HG02798 (cell line): ENCODE measurements at regions not wholly inside any gene's neighbourhood (a gene's known extent, or its start where the extent isn't known, plus 50 kb on each side); places are given as distances from the start of the nearest gene placed in this dataset.

Experiments
- ATAC-seq: cut with Tn5 transposase; IDR thresholded peaks from one replicate; pipeline ENCODE4 v1.9.1; 2021; ENCODE audit warnings: mild to moderate bottlenecking; ENCODE audit not compliant: unreplicated experiment, poor library complexity

DNA sequence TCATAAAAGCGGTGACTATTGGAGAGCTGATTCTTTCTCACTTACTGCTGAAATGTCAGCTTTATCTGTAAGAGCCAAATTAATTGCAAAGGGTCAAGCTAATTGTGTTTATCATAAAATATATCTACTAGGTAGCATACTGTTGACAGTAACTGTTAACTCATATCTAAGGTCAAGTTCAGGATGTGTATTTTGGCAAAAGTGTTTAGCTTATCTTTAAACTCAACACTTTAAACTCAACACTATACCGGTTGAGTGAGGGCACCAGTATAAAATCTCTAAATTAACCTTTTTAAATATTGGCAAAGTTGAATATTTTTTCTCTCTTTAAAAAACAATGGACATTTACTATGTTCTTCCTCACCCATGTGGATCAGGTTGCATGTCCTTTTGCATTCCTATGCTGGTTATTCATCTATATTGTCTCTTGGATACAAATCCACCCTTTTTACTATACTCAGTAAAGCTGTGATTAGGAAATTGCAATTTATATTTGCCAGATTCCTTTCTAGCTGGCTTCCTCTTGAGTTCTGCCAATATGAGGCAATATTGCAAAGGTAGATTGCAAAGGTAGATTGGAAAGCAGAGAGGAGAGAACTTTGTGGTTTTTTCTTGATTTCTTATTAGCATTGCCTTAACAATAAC is 344.6 kb upstream of the DCBLD2 start:
- ATAC-seq = no peak

DNA sequence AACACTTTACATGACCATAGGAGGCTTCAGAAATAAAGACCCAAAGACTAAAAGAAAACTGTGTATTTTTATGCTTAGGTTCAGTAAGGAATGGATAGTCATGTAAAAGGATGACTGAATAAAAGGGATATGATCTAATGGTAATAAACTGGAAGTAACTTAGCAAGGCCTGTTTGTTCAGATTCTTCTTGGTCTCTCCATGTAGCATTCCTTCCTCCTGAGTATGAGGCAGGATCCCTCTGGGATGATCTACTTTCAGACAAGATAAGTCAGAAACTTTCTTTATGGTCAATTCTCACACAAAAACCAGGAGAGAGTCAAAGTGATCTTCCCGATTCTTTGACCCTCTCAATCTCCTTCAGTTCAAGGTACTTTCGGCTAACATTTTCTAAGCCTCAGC is 340.8 kb upstream of the DCBLD2 start:
- no peak for ATAC-seq

DNA sequence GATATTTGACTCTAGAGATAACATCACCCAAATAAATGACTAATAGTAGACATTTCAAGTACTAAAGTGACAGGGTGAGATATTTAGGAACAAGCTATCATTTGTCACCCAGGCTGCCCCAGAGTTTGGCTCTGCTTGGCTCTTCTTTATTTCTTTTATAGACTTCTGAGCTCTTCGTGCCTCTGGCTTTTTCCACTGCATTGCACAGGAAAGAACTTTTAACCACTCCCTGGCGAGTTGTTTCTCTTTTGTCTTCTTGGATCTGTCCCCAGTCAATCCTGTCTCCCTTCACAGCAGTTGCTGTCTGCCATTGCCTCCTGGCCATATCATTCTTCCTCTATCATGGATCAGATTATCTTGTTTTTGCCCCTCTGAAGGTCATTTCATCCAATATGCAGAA is 339.2 kb upstream of the DCBLD2 start:
- ATAC-seq = no peak

DNA sequence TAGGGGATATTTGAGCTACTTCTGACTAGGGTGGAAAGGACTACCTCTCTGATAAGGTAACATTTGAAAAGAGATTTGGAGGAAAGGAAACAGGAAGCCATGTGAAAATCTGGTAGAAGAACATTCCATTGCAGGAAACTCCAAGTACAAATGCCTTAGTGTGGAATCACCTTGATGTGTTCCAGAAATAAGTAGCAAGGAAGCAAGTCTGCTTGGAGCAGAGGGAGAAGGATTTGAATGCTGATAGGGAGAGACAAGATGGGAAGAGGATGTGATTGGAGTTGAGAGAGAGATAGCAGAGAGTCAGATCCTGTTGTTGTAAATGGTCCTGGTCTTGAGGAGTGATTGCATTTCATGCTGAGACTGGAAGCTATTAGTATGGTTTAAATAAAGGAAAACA is 335.1 kb upstream of the DCBLD2 start:
- ATAC-seq = no peak

DNA sequence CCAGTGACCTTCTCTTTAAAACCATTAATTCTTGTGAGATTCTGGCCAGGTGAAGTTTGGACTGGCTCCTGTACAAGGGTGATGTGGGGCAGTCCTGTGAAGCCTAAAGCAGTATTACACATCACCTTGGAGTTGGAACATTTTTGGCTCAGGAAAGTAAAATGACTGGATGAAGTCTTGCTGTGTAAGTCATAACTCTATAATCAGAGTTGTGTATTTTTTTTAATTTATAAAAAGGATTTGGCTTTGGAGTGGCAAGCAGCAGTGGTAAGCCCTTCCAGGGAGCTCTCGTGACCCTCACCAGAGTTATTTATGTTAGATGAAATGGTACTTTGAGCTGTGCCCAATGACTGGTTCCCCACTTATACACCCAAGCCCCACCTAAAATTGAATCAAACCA is 331.2 kb upstream of the DCBLD2 start:
- ATAC-seq = no peak

DNA sequence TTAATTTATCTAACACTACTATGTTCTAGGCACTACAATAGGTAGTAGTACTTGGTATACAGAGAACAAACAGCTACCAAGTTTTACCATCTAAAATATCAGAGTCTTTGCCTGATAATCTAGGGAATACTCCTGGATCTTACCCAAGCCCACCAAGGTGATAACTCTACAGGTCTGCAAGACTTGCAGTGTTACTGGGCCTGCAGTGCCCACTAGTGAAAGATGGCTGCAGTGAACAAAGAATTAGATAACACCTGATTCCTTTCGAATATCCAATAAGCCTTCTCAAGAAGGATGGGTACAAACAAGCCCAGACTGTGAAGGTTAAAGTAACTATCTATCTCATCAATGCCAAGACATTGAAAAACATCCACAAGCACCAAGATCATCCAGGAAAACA is 317.0 kb upstream of the DCBLD2 start:
- no peak for ATAC-seq

DNA sequence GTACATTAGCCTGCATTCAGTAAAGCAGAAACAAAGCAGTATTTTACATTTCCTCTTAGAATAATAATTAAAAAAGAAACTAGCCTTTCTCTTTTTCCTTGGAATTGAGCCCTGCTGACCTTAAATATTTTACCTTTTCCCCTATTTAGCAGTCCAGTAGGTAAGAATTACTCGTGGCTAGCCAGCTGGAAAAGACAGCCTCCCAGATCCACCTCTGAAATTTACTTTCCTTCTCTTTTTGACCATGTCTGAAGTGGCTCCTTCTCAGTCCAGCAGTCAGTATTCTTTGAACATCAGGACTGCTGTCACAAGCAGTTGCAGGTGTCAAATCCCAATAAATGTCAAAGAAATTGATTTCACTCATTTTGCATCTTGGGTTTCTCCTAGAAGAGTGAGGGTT is 311.5 kb upstream of the DCBLD2 start:
- ATAC-seq = no peak

DNA sequence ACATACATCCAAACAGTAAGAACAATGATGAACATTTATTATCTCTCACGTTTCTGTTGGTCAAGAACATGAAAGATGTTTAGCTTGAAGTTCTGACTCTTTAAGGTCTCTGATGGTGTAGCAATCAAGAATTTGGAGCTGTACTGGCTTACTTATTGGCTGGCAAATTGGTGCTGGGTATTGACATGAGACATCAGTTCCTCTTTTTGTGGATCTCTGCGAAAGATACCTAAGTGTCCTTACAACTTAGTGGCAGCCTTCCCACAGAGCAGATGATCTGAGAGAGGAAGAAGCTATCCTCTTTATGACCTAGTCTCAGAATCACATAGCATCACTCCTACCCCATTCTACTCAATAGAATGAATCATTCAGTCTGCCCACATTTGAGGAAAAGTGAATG is 309.8 kb upstream of the DCBLD2 start:
- ATAC-seq = no peak

DNA sequence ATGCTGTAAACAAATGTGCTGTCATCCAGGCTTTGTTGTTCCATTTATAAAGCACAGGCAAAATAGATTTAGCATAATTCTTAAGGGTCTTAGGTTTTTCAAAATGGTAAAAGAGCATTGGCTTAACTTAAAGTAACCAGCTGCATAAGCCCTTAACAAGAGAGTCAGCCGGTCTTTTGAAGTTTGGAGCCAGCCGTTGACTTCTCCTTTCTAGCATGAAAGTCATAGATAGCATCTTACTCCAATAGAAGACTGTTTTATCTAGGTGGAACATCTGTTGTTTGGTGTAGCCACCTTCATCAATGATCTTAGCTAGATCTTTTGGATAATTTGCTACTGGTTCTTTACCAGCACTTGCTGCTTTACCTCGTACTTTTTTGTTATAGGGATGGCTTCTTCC is 297.5 kb upstream of the DCBLD2 start:
- no peak for ATAC-seq

DNA sequence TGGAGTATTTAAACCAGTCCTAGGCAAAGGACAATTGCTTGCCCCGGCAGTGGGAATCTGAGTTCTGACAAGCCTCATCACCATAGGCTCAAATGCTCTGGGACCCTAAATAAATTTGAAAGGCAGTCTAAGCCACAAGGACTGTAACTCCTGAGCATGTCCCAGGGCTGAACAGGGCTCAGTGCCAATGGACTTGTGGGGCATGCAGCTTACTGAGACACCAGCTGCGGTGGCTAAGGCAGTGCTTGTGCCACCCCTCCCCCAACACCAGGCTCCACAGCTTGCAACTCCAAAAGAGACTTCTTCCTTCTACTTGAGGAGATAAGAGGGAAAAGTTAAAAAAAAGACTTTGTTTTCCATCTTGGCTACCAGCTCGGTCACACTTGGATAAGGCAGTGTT is 289.7 kb upstream of the DCBLD2 start:
- no peak for ATAC-seq

DNA sequence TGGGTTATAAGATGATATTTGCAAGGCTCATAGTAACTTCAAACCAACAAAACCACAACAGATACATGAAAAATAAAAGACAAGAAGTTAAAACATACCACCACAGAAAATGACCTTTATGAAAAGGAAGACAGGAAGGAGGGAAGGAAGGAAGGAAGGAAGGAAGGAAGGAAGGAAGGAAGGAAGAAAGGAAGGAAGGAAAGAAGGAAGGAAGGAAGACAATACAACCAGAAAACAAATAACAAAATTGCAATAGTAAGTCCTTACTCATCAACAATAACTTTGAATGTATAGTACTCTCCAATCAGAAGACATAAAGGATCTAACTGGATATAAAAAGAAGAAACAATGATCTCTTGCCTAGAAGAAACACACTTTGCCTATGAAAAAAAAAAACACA is 287.4 kb upstream of the DCBLD2 start:
- ATAC-seq = no peak

DNA sequence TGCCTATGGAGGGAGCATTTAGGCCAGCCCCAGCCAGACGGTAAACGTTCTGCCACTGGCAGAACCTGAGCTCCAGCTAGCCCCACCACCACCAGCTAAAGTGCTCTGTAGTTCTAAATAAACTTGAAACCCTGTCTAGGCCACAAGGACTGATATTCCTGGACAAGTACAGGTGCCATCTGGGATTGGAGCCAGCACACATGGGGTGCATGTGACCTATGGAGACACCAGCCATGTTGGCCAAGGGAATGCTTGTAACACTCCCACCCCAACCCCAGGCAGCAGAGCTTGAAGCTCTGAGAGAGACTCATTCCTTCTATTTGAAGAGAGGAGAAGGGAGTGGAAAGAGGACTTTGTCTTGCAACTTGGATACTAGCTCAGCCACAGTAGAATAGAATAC is 284.5 kb upstream of the DCBLD2 start:
- no peak for ATAC-seq

DNA sequence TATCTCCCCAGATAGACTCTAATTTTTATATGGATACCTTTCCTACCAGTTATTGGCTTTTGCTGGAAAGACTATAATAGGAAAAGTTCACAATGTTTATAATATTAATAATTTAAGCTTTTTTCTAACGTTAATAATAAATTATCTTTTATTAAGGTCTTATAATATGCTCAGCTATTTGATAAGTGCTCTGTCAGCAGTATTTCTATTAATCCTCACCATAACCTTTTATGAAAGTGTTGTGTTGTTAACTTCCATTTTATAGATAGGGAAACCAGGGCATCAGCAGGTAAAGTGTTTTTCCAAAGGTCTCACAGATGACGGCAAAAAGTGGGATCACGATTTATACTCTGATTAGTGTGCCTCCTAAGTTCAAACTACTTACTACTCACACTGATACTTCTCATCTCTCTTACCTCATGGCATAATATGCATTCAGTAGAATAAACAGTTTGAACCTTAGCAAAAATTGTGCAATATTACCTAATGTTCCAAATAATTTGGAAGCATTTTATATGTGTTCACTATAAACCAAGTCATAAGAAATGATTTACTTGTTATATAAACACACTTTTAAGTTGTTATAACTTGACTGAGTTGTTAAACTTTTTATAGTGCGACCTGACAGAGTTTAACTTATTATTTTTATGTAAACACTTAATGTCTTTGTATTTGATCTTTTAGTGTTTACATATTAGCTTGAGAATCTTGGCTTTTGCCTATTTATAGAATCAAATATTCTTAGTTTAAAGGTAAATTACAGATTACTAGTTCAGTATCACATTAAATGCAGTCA is 274.9 kb upstream of the DCBLD2 start:
- no peak for ATAC-seq

DNA sequence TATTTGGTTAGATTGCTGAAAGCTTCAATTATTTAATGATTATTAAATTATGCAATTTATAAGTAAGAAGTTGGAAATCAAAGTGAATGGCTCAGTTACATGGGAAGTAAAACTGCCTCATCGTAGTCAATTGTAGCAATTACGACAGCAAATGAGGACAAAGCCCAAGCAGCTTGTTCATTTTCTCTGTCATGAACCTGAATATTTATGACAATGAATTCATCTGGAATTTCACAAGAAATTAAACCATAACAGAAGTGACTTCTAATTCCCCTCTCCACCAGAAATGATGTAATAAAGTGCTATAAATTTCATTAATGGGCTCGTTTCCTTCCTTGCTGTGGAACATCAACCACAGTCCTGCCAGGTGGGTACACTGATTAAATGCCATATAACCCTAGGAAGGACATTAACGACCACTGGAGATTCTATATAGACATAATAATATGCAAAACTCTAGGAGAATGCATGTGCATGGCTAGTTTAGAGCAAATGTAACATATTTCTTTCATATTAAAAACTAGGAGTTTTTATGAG is 273.8 kb upstream of the DCBLD2 start:
- no peak for ATAC-seq

DNA sequence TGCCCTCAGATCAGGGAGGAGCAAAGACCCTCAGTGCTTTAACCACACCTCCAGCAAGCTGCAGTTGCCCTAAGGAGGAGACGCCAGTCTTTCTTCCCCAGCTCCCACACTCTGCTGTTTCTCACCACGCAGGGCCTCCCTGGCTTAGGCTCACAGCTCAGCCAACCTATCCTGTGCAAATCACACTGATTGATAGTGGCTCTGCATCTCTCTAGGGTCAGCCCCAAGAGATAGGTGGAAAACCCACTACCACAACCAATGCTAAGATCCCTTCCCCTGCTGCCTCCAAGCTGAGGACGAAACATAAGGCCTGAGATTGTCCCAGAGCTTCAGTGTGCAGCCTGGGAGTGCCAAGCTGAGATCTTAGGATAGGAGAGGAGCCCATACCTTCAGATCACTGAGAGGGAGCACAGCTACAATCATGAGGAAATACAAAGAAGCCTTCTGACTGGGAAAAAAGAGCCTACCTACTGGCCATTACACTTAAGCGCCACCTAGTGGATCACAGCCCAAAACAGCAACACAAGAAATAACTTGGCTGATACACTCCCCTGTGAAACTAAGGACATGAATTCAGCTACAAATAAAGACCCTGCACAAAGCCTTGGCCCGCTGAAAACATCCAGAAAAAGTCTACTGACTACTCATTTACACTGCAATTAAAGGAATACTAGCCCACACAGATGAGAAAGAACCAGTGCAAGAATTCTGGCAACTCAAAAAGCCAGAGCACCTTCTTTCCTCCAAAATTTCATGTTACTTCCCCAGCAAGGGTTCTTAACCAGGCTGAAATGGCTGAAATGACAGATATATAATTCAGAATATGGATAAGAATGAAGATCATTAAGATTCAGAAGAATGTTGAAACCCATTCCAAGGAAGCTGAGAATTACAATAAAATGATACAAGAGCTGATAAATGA is 271.5 kb upstream of the DCBLD2 start:
- peak; percentile 76 for ATAC-seq

DNA sequence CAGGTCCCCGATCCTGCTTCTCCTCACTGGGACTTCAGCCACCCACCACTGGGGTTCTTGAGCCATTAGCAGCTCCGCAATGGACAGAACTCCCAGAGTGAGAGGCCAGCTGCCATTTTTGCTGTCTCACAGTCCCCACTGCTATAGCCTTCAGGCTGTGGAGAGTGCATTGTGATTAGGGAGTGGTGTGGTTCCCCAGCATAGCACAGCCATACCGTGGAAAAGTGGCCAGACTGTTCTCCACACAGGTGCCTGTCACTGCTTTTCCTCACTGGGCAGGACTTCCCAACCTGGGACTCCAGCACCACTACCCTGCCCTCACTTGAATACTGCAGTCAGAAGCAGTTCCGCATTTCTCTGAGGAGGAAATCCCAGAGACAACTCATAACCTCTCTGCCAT is 270.3 kb upstream of the DCBLD2 start:
- no peak for ATAC-seq

DNA sequence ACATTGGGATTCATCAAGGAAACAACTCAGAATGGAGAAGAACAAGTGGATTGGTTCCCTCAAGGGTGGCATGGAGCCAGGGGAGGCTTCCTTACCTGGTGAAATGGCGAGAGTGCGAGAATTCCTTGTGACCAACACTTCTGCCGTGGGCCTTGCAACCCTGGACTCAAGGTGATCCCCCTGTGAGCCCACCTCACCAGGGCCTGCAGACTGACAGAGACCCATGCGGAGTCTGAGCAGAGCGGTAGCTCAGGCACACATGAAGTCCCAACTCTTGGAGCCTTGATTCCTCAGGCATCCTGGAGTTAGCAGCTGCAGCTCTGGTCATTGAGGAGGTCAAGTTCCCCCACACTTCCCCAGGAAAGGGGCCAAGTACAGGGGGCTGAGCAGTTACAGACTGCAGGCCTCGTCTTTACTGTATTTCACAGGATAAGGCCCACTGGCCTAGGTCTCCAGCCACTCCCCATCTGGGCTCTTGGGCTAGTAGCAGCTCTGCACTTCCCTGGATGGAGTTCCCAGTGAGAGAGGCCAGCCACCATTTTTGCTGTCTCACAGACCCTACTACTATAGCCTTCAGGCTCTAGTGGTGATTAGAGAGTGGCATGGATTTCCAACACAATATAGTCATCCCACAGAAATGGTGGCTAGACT is 269.5 kb upstream of the DCBLD2 start:
- ATAC-seq = no peak

DNA sequence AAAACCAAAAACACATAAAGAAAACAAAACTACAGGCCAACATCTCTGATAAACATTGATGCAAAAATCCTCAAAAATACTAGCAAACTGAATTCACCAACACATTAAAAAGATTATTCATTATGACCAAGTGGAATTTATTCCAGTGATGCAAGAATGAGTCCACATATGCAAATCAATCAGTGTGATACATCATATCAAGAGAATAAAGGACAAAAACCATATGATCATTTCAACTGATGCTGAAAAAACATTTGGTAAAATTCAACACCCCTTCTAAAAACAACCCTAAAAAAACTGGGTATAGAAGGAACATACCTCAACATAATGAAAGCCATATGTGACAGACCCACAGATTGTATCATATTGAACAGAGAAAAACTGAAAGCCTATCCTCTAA is 265.6 kb upstream of the DCBLD2 start:
- no peak for ATAC-seq

DNA sequence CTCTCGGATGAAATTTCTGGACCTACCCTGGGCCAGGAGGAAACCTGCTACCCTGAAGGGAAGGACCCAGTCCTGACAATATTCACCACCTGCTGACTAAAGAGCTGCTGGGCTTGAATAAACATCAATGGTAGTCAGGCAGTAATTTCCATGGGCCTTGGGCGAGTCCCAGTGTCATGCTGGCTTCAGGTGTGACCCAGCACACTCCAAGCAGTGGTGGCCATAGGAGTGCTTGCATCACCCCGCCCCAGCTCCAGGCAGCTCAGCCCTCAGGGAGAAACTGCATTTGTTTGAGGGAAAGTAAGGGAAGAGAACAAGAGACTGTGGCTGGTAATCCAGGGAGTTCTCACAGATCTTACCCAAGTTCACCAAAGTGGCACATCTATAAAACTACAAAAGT is 261.8 kb upstream of the DCBLD2 start:
- no peak for ATAC-seq

DNA sequence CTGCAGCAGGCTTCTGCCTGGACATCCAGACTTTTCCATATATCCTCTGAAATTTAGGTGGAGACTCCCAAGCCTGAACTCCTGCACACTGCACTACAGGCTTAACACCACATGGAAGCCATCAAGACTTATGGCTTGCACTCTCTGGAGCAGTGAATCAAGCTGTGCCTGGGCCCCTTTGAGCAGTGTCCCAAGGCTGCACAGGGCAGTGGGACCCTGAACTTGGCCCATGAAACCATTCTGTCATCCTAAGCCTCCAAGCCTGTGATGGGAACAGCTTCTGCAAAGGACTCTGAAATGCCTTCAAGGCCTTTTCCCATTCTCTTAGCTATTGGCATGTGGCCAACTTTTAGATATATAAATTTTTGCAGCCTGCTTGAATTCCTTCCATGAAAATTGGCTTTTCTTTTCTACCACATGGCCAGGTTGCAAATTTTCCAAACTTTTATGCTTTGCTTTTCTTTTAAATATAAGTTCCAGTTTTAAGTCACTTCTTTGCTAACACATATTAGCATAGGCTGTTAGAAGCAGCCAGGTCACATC is 257.8 kb upstream of the DCBLD2 start:
- ATAC-seq = no peak
